ENCODE measurements at regions not wholly inside any gene's neighbourhood (a gene's known extent, or its start where the extent isn't known, plus 50 kb on each side); places are given as distances from the start of the nearest gene placed in this dataset.

- H3K4me1 ChIP-seq = peaks cover 4 to 7% of the 10 kb centered on the region in 2 donors
- TF ChIP-seq, protein P1, sequence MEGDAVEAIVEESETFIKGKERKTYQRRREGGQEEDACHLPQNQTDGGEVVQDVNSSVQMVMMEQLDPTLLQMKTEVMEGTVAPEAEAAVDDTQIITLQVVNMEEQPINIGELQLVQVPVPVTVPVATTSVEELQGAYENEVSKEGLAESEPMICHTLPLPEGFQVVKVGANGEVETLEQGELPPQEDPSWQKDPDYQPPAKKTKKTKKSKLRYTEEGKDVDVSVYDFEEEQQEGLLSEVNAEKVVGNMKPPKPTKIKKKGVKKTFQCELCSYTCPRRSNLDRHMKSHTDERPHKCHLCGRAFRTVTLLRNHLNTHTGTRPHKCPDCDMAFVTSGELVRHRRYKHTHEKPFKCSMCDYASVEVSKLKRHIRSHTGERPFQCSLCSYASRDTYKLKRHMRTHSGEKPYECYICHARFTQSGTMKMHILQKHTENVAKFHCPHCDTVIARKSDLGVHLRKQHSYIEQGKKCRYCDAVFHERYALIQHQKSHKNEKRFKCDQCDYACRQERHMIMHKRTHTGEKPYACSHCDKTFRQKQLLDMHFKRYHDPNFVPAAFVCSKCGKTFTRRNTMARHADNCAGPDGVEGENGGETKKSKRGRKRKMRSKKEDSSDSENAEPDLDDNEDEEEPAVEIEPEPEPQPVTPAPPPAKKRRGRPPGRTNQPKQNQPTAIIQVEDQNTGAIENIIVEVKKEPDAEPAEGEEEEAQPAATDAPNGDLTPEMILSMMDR (IDR thresholded peaks at IDR 0.05) = no peak
- no peak for TF ChIP-seq POLR2A (IDR thresholded peaks at IDR 0.05)
- no peak overlapping the region for H3K4me3 ChIP-seq (replicated peaks in 1 of 3)
- intact Hi-C loops (cut with DNase I) = no loop called here
- no peak overlapping the region for H3K27ac ChIP-seq
- H3K36me3 ChIP-seq = no peaks in the 10 kb centered on the region
- H3K9me3 ChIP-seq = no peaks in the 10 kb centered on the region
- no peak for DNase-seq
- H3K27me3 ChIP-seq = no peaks in the 10 kb centered on the region
- WGBS, 2 donors = 58 to 72% methylated on average over 3 of the region's 3 CpGs
These were observed 310.6 kb upstream of the ZEB2 start for GRCh38 chr2:144830543-144830942.

GRCh38 chr2:144827404-144827803, 307.5 kb upstream of the ZEB2 start:
- 90% methylated on average over 2 of the region's 2 CpGs for WGBS, 2 donors
- TF ChIP-seq, protein P1 (IDR thresholded peaks at IDR 0.05) = no peak
- no peak for TF ChIP-seq POLR2A (IDR thresholded peaks at IDR 0.05)
- intact Hi-C loops (cut with DNase I) = no loop called here
- Histone ChIP-seq H3K9me3 (no peaks in the 10 kb centered on the region), H3K27me3 (no peaks in the 10 kb centered on the region), H3K36me3 (no peaks in the 10 kb centered on the region), H3K4me3 (replicated peaks in 1 of 3) (no peak overlapping the region), H3K4me1 (no peaks in the 10 kb centered on the region), H3K27ac (no peak overlapping the region)
- DNase-seq = no peak

DNA sequence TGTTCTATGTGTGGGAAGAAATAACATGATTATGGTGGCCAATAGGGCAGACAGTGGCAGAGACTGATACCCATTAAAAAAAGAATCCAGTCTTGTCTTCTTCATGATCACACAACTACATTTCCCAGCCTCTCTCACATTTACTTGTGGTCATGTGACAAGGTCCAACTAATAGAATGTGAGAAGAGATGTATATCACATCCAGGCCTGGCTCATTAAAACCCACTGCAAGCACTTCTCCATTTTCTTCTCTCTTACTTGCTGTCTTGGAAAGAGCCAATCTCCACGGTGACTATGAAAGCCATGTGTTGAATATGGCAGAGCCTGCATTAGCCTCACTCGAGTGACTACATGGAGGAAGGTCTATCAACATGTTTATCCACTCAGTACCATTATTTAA, 306.2 kb upstream of the ZEB2 start:
- 45 to 48% methylated on average over 2 of the region's 2 CpGs for WGBS, 2 donors
- no peaks in the 10 kb centered on the region for H3K27me3 ChIP-seq
- no peaks in the 10 kb centered on the region for H3K9me3 ChIP-seq
- DNase-seq = no peak
- TF ChIP-seq, protein P1 (IDR thresholded peaks at IDR 0.05) = no peak
- TF ChIP-seq POLR2A (IDR thresholded peaks at IDR 0.05) = no peak
- no peaks in the 10 kb centered on the region for H3K4me1 ChIP-seq
- H3K36me3 ChIP-seq = no peaks in the 10 kb centered on the region
- H3K4me3 ChIP-seq (replicated peaks in 1 of 3) = no peak overlapping the region
- no peak overlapping the region for H3K27ac ChIP-seq
- intact Hi-C loops (cut with DNase I) = no loop called here

DNA sequence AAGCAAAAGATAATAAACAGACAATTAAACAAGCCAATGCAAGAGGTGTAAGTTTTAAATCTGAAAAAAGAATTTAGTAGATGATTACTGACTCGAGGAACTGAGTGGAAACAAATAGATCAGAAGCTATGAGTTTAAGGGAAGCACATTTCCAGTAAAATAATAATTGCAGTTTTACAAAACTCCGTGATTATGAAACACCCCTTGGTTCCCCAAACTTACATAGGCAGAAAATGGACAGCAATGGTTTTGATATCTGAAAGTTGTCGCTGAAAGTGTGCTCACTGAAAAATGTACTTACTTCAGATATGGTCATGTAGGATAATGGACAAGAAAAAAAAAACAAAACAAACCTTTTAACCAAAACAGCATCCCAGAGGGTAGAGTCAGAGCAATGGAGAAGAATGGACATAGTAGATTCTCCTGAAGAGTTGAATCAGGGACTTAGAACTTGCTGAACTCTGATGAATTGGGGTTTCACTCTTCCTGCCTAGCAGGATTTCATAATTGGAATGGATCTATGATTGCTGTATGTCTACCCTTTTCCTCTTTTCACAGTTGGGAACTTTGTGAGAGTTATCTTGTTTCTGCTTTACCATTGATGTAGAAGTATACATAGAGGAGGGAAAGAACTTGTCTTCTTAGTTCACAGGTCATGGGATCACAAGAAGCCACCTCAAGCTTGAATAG, 305.6 kb upstream of the ZEB2 start:
- intact Hi-C loops (cut with DNase I) = no loop called here

More for the DNA sequence above, 305.6 kb upstream of the ZEB2 start:
- H3K36me3 ChIP-seq = no peaks in the 10 kb centered on the region
- TF ChIP-seq, protein P1 (IDR thresholded peaks at IDR 0.05) = no peak
- no peak for TF ChIP-seq POLR2A (IDR thresholded peaks at IDR 0.05)
- H3K4me3 ChIP-seq (replicated peaks in 1 of 3) = no peak overlapping the region
- DNase-seq = no peak
- H3K27me3 ChIP-seq = no peaks in the 10 kb centered on the region
- no peaks in the 10 kb centered on the region for H3K4me1 ChIP-seq
- 91 to 92% methylated on average over 3 of the region's 3 CpGs for WGBS, 2 donors
- no peaks in the 10 kb centered on the region for H3K9me3 ChIP-seq
- H3K27ac ChIP-seq = no peak overlapping the region
